Breast epithelium (tissue), 4 donors: ENCODE measurements at regions not wholly inside any gene's neighbourhood (a gene's known extent, or its start where the extent isn't known, plus 50 kb on each side); places are given as distances from the start of the nearest gene placed in this dataset.

Source experiments
- DNase-seq, 2 donors: peaks; one replicate each; pipeline ENCODE4 v3.0.0-alpha.2; 2019; ENCODE audit warnings: low spot score in 2 of 2
- H3K27ac ChIP-seq, 2 donors: fragments of 200-600 bp; sonication (generic) in 1 of 2; one replicate each; pipeline ENCODE4 v1.5.1; 2016 to 2019; ENCODE audit warnings: mild to moderate bottlenecking in 1 of 2
- H3K27me3 ChIP-seq, 2 donors: fragments of 200-600 bp; sonication (generic) in 1 of 2; one replicate each; pipeline versions ENCODE4 v1.5.1 to v1.6.0; 2017 to 2019; ENCODE audit warnings: control low read depth in 1 of 2, mild to moderate bottlenecking in 1 of 2
- H3K36me3 ChIP-seq: fragments of 200-600 bp; one replicate; pipeline ENCODE4 v1.5.1; 2019
- H3K4me1 ChIP-seq, 2 donors: fragments of 200-600 bp; sonication (generic); one replicate each; pipeline ENCODE4 v1.5.1; 2016 to 2019; ENCODE audit warnings: control low read depth in 1 of 2
- H3K4me3 ChIP-seq, 3 donors: fragments of 200-600 bp; sonication (generic); 1 replicate in 2 of 3; 2 replicates in 1 of 3; pipeline ENCODE4 v1.5.1; 2016 to 2019; ENCODE audit warnings: mild to moderate bottlenecking in 3 of 3, moderate library complexity in 2 of 3
- H3K9me3 ChIP-seq, 2 donors: fragments of 200-600 bp; sonication (generic) in 1 of 2; one replicate each; pipeline ENCODE4 v1.5.1; 2016 to 2019; ENCODE audit warnings: control low read depth in 1 of 2
- POLR2A ChIP-seq: fragments of 450-650 bp; IDR thresholded peaks from one replicate; pipeline ENCODE4 v1.6.1; 2016; ENCODE audit warnings: antibody characterized with exemption, mild to moderate bottlenecking, moderate library complexity
- POLR2AphosphoS5 ChIP-seq, 3 donors: sonication (generic); formaldehyde crosslinking; IDR thresholded peaks; one replicate each; pipeline ENCODE4 v1.6.1; 2017; ENCODE audit warnings: antibody characterized with exemption in 3 of 3
- intact Hi-C: fragments of 100-400 bp; cut with DNase I; formaldehyde crosslinking; loops from one replicate; pipeline ENCODE4 v1.15.1; 2023; ENCODE audit warnings: low total_unique reads
- TF ChIP-seq, protein P1 (sequence below), 3 donors: fragments of 450-650 bp; IDR thresholded peaks; one replicate each; pipeline ENCODE4 v1.5.1; 2016 to 2017; ENCODE audit warnings: antibody characterized with exemption in 3 of 3, mild to moderate bottlenecking in 3 of 3, moderate library complexity in 3 of 3

DNA sequence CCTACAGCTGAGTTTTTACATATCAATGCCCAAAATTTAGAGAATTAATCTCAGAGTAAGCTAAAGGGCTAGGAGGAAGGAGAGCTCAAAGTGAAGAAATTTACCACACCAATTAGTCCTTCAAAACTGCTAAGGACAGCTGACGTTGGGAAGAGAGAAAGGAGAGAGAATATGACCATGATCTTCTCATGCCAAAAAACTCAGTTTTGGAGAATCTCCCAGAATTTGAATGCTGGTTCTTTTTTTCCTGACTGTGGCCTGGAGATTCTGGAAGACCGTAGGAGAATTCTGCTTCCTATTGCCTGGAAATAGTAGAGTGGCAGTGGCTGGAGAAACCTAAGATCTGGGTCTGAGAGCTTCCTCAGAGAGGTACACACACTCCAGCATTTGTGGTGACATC, 834.4 kb upstream of the SLIT2 start:
- H3K9me3 ChIP-seq: no peaks in the 10 kb centered on the region
- no peak overlapping the region for H3K27ac ChIP-seq
- no peak overlapping the region for H3K4me3 ChIP-seq
- no peaks in the 10 kb centered on the region for H3K27me3 ChIP-seq
- no peaks in the 10 kb centered on the region for H3K4me1 ChIP-seq
- intact Hi-C loops: no loop called here
- H3K36me3 ChIP-seq: no peaks in the 10 kb centered on the region
- TF ChIP-seq, protein P1, sequence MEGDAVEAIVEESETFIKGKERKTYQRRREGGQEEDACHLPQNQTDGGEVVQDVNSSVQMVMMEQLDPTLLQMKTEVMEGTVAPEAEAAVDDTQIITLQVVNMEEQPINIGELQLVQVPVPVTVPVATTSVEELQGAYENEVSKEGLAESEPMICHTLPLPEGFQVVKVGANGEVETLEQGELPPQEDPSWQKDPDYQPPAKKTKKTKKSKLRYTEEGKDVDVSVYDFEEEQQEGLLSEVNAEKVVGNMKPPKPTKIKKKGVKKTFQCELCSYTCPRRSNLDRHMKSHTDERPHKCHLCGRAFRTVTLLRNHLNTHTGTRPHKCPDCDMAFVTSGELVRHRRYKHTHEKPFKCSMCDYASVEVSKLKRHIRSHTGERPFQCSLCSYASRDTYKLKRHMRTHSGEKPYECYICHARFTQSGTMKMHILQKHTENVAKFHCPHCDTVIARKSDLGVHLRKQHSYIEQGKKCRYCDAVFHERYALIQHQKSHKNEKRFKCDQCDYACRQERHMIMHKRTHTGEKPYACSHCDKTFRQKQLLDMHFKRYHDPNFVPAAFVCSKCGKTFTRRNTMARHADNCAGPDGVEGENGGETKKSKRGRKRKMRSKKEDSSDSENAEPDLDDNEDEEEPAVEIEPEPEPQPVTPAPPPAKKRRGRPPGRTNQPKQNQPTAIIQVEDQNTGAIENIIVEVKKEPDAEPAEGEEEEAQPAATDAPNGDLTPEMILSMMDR (IDR thresholded peaks at IDR 0.05): no peak
- TF ChIP-seq POLR2A (no peak), POLR2AphosphoS5 (IDR thresholded peaks at IDR 0.05) (no peak)
- DNase-seq: no peak

DNA sequence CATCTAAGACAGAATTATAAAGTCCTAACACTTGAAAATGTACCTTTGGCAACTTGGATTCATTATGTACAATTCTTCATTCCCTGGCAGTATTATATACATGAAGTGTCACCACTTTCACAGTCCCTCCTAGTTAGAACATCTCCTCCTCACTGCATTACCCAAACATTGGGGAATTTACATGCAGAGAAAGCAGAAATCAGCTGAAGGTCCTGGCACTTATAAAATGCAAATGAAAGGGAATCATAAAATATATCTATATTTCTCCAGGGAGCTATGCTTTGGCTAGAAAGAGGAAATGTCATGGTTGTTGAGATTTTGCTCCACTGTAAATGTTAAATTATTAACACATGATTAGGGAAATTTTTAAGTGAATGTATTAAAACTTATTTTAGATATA, 835.6 kb upstream of the SLIT2 start:
- Histone ChIP-seq H3K4me3 (no peak overlapping the region), H3K9me3 (no peaks in the 10 kb centered on the region), H3K27ac (no peak overlapping the region), H3K27me3 (no peaks in the 10 kb centered on the region), H3K36me3 (no peaks in the 10 kb centered on the region), H3K4me1 (no peaks in the 10 kb centered on the region)
- intact Hi-C loops: no loop called here
- TF ChIP-seq, protein P1 (IDR thresholded peaks at IDR 0.05): no peak
- TF ChIP-seq POLR2A (no peak), POLR2AphosphoS5 (IDR thresholded peaks at IDR 0.05) (no peak)
- DNase-seq: no peak

DNA sequence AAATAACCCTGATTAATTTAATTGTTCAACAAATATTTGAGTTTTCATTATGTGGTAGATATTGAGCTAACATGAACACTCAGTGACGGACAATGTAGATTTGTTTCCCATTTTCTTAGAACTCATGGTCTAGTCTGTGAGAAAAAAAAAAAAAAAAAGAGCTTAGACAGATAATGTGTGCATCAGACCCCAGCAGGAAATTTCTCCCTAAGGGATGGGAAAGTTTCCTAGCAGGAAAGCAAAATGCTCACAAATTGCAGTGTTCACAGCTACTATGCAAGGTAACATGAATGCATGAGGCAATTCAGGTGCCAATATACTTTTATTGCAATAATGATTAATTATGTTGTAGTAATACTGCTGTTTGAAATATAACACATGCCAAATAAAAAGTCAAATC, 843.2 kb upstream of the SLIT2 start:
- Histone ChIP-seq H3K27me3 (no peaks in the 10 kb centered on the region), H3K36me3 (no peaks in the 10 kb centered on the region), H3K4me3 (no peak overlapping the region), H3K9me3 (no peaks in the 10 kb centered on the region), H3K4me1 (no peaks in the 10 kb centered on the region), H3K27ac (no peak overlapping the region)
- TF ChIP-seq POLR2A (no peak), POLR2AphosphoS5 (IDR thresholded peaks at IDR 0.05) (no peak)
- TF ChIP-seq, protein P1 (IDR thresholded peaks at IDR 0.05): no peak
- intact Hi-C loops: no loop called here
- DNase-seq: no peak

DNA sequence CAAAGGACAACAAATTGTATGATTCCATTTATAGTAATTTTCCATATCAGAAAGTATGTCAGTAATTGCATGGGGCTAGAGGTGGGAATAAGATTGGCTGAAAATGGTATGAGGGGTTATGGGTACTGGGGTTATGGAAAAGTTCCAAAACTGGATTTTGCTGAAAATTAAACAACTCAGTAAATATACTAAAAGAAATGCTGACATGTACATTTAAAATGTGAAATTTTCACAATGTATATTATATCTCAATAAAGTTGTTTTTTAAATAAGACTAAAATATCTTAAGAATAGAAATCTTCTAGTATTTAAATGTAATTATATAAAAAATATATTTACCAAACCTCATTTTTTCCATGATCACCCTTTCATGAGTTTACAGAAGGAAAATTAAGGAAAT, 844.9 kb upstream of the SLIT2 start:
- intact Hi-C loops: no loop called here
- no peak for TF ChIP-seq POLR2AphosphoS5 (IDR thresholded peaks at IDR 0.05)
- TF ChIP-seq, protein P1 (IDR thresholded peaks at IDR 0.05): no peak
- no peak for TF ChIP-seq POLR2A
- no peak for DNase-seq
- H3K27ac ChIP-seq: no peak overlapping the region
- H3K4me1 ChIP-seq: no peaks in the 10 kb centered on the region
- H3K36me3 ChIP-seq: no peaks in the 10 kb centered on the region
- H3K27me3 ChIP-seq: no peaks in the 10 kb centered on the region
- no peaks in the 10 kb centered on the region for H3K9me3 ChIP-seq
- H3K4me3 ChIP-seq: no peak overlapping the region

DNA sequence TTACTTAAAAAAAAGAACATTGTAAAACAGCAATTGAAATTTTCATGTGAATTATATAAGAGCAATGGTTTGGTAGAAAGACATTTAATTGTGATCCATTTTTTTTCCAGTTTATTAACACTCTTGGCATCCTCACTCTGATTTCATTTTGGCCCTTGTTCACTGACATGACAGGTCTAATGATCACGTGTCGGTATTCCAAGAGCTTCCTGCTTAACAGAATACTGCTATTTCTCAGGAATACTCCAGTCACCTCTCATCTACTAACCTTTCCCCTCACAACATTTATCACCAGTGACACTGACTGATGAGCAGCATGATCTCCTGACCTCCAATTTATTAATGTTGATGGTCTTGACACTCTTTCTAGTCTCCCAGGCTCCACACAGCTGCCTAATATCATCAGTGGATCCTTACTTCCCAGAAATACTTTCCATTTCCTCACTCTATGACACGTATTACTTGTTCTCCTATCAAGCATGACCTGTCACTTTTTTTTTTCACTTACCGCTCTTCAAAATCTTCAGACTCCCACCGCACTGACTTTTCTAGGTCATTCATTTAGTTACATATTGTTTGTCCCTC, 847.8 kb upstream of the SLIT2 start:
- Histone ChIP-seq H3K9me3 (no peaks in the 10 kb centered on the region), H3K27ac (no peak overlapping the region)
- TF ChIP-seq POLR2AphosphoS5 (IDR thresholded peaks at IDR 0.05): no peak
- TF ChIP-seq, protein P1 (IDR thresholded peaks at IDR 0.05): no peak
- no peak for TF ChIP-seq POLR2A

More for the DNA sequence above, 847.8 kb upstream of the SLIT2 start:
- Histone ChIP-seq H3K4me1 (no peaks in the 10 kb centered on the region), H3K4me3 (no peak overlapping the region), H3K27me3 (no peaks in the 10 kb centered on the region), H3K36me3 (peaks cover 4% of the 10 kb centered on the region)
- intact Hi-C loops: no loop called here
- no peak for DNase-seq
